Right lobe of liver (tissue), 6 donors: ENCODE measurements at regions not wholly inside any gene's neighbourhood (a gene's known extent, or its start where the extent isn't known, plus 50 kb on each side); places are given as distances from the start of the nearest gene placed in this dataset.

Source experiments
- ATAC-seq, 4 donors: fragments of 200-7000 bp; cut with Tn5 transposase; one replicate each; pipeline ENCODE4 v1.9.1; 2020; ENCODE audit warnings: mild to moderate bottlenecking in 4 of 4, moderate library complexity in 4 of 4
- DNase-seq, 3 donors: peaks; one replicate each; pipeline ENCODE4 v3.0.0-alpha.2; 2020
- H3K27ac ChIP-seq, 3 donors: fragments of 200-600 bp; one replicate each; pipeline ENCODE4 v1.8.0; 2022
- H3K27me3 ChIP-seq, 2 donors: fragments of 200-600 bp; one replicate each; pipeline ENCODE4 v1.8.0; 2022
- H3K36me3 ChIP-seq, 4 donors: fragments of 200-600 bp; sonication (generic) in 1 of 4; one replicate each; pipeline versions ENCODE4 v1.5.1 to v1.8.0; 2017 to 2022; ENCODE audit warnings: control low read depth in 1 of 4
- H3K4me1 ChIP-seq, 4 donors: fragments of 200-600 bp; sonication (generic) in 1 of 4; one replicate each; pipeline versions ENCODE4 v1.5.1 to v1.8.0; 2017 to 2022; ENCODE audit warnings: control low read depth in 1 of 4
- H3K4me3 ChIP-seq, 3 donors: fragments of 200-600 bp; one replicate each; pipeline ENCODE4 v1.8.0; 2022
- H3K9me3 ChIP-seq, 4 donors: fragments of 200-600 bp; sonication (generic) in 1 of 4; one replicate each; pipeline versions ENCODE4 v1.5.1 to v1.8.0; 2017 to 2022; ENCODE audit warnings: control low read depth in 1 of 4
- POLR2A ChIP-seq: fragments of 450-650 bp; IDR thresholded peaks from one replicate; pipeline ENCODE4 v1.6.1; 2017; ENCODE audit warnings: antibody characterized with exemption, mild to moderate bottlenecking
- WGBS: methylation state at CpG from one replicate; pipeline ENCODE4 v1.1.6; 2018; ENCODE audit warnings: low coverage, low lambda C conversion rate; ENCODE audit not compliant: insufficient coverage; ENCODE audit errors: missing lambda C conversion rate; 5-methylcytosine and 5-hydroxymethylcytosine counted together
- intact Hi-C, 2 donors: fragments of 100-400 bp; cut with DNase I; formaldehyde crosslinking; loops; one replicate each; pipeline versions ENCODE4 v1.11.2 to v1.14.1; 2022
- TF ChIP-seq, protein P1 (sequence below), 4 donors: fragments of 200-600 bp in 3 of 4; fragments of 450-650 bp in 1 of 4; IDR thresholded peaks; one replicate each; pipeline versions ENCODE4 v1.5.1 to v1.8.0; 2016 to 2022; ENCODE audit warnings: antibody characterized with exemption in 4 of 4, mild to moderate bottlenecking in 2 of 4
- donor health status: DM: no; HTN: yes; CAD: no.
- donor health status: DM: no; HTN: no; CAD: no.
- donor health status: DM: no; HTN: no; CAD: no.
- donor health status: DM: no; HTN: yes; CAD: no.
- donor health status: DM: no; HTN: yes; CAD: no.

DNA sequence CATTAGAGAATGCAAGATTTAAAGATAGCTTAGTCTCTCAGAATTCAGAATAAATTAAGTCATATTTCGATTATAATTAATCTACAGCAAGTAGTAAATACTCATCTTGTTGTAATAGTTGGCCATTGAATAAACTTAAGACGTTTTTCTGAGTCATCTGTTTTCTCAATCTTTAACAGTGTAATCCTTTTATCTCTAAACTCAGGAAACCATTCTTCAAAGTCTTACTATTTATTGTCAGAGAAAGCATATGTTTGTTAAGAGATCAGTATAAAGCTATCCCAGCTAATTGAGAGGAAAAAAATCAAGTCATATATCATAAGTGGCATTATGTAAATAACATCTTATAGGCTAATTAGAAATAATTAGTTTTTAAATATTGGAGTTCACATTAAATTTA, 201.2 kb upstream of the ADAMTS5 start:
- ATAC-seq (no peak), DNase-seq (no peak)
- H3K27me3 ChIP-seq: no peaks in the 10 kb centered on the region
- intact Hi-C loops: no loop called here
- H3K4me1 ChIP-seq: no peaks in the 10 kb centered on the region
- H3K4me3 ChIP-seq: no peak overlapping the region
- H3K27ac ChIP-seq: no peak overlapping the region
- TF ChIP-seq POLR2A: no peak
- TF ChIP-seq, protein P1, sequence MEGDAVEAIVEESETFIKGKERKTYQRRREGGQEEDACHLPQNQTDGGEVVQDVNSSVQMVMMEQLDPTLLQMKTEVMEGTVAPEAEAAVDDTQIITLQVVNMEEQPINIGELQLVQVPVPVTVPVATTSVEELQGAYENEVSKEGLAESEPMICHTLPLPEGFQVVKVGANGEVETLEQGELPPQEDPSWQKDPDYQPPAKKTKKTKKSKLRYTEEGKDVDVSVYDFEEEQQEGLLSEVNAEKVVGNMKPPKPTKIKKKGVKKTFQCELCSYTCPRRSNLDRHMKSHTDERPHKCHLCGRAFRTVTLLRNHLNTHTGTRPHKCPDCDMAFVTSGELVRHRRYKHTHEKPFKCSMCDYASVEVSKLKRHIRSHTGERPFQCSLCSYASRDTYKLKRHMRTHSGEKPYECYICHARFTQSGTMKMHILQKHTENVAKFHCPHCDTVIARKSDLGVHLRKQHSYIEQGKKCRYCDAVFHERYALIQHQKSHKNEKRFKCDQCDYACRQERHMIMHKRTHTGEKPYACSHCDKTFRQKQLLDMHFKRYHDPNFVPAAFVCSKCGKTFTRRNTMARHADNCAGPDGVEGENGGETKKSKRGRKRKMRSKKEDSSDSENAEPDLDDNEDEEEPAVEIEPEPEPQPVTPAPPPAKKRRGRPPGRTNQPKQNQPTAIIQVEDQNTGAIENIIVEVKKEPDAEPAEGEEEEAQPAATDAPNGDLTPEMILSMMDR (IDR thresholded peaks at IDR 0.05): no peak
- H3K36me3 ChIP-seq: no peaks in the 10 kb centered on the region
- 19% methylated on average over 2 of the region's 2 CpGs for WGBS
- H3K9me3 ChIP-seq: no peaks in the 10 kb centered on the region

DNA sequence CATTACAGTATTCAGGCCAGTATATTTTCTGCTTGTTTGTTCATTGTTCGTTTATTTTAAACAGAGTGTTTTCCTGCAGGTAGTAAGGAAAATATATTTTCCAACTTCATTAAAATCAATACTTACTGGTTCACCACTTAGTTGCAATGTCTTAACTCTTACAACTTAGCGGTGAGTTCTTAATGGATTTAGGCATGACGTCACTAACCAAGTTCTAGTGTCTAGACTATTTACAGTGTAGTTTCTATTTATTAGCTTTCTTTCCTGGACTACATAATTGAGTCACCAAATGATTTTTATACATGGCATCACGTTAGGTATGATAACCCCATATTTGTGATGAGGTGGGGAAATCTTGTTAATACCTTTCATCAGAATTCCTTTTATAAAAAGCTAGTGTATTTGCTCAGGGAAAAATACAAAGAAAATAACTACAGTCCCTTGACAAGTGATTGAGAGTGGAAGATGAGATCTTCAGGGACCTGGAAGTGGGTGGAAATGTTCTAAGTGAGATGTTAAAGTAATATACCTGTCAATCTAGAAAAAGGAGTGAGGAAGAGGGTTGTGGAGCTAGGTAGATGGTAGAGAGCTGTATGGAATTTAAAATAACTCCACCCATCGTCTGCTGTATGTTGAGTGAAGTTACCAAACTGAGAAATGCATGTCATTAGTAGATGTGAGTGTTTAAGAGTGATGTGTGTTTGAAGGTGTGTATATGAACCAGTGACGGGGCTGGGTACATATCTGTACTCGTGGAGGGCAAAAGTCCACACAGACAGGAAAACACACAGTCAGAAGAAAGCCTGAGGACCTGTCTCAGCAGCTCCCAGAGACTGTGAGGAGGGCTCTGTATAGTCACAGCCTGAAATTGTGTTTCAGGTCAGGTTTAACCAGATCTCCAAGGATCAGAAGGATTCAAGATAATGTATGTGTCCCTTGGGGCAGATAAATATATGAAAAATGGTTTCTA, 197.6 kb upstream of the ADAMTS5 start:
- H3K9me3 ChIP-seq: no peaks in the 10 kb centered on the region
- 31% methylated on average over 7 of the region's 7 CpGs for WGBS
- H3K27ac ChIP-seq: no peak overlapping the region
- intact Hi-C loops: no loop called here
- no peak overlapping the region for H3K4me3 ChIP-seq
- ATAC-seq (no peak), DNase-seq (no peak)
- H3K36me3 ChIP-seq: no peaks in the 10 kb centered on the region
- H3K4me1 ChIP-seq: no peaks in the 10 kb centered on the region
- H3K27me3 ChIP-seq: no peaks in the 10 kb centered on the region
- TF ChIP-seq, protein P1 (IDR thresholded peaks at IDR 0.05): no peak
- TF ChIP-seq POLR2A: no peak

DNA sequence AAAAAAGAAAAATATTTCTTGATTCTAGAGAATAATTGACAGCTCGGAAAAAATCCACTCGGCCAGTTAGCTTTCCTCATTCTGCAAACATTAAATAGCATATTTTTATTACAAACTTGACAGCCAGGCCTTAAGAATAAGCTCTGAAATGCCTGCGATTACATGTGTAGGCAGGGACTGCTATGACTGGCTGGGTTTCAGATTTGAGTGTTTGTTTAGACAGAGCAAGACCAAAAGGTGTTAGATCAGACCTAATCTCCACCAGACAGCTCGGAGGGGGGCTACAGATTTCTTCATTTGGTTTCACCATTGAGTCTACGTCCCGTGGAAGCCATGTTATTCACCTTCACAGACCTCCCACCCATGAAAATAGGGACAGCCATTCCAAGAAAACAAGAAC, 192.1 kb upstream of the ADAMTS5 start:
- no peak for DNase-seq
- Histone ChIP-seq H3K4me3 (no peak overlapping the region), H3K4me1 (no peaks in the 10 kb centered on the region), H3K9me3 (no peaks in the 10 kb centered on the region), H3K27me3 (no peaks in the 10 kb centered on the region), H3K36me3 (no peaks in the 10 kb centered on the region), H3K27ac (no peak overlapping the region)
- intact Hi-C loops: no loop called here
- no peak for ATAC-seq
- TF ChIP-seq, protein P1 (IDR thresholded peaks at IDR 0.05): no peak
- no peak for TF ChIP-seq POLR2A
- 31% methylated on average over 6 of the region's 6 CpGs for WGBS

DNA sequence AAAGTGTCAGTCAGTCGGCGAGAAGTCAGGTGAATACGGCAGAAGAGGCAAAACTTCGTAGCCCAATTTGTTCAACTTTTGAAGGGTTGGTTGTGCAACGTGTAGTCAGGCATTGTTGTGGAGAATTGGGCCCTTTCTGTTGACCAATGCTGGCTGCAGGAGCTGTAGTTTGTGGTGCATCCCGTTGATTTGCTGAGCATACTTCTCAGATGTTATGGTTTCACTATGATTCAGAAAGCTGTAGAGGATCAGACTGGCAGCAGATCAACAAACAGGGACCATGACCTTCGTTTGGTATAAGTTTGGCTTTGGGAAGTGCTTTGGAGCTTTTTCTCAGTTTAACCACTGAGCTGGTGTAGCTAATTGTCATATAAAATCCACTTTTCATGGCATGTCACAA, 190.2 kb upstream of the ADAMTS5 start:
- H3K9me3 ChIP-seq: no peaks in the 10 kb centered on the region
- no peak overlapping the region for H3K27ac ChIP-seq
- no peak overlapping the region for H3K4me3 ChIP-seq
- no peaks in the 10 kb centered on the region for H3K27me3 ChIP-seq
- DNase-seq: no peak
- intact Hi-C loops: no loop called here
- no peak for TF ChIP-seq POLR2A
- TF ChIP-seq, protein P1 (IDR thresholded peaks at IDR 0.05): no peak
- H3K4me1 ChIP-seq: no peaks in the 10 kb centered on the region
- 51% methylated on average over 7 of the region's 7 CpGs for WGBS
- ATAC-seq: no peak
- H3K36me3 ChIP-seq: no peaks in the 10 kb centered on the region
